GM10266 (cell line): ENCODE measurements at regions not wholly inside any gene's neighbourhood (a gene's known extent, or its start where the extent isn't known, plus 50 kb on each side); places are given as distances from the start of the nearest gene placed in this dataset.

Experiments used
- DNase-seq: peaks from one replicate; pipeline ENCODE4 v3.0.0; 2012; ENCODE audit errors: extremely low spot score
- CTCF ChIP-seq: IDR thresholded peaks from 2 replicates; pipeline ENCODE4 v1.5.1; 2012; ENCODE audit warnings: mild to moderate bottlenecking, low read depth; ENCODE audit not compliant: control insufficient read depth, insufficient read depth; ENCODE audit errors: missing control alignments

- no peak for DNase-seq
These were observed 250.3 kb upstream of the PROX1 start for GRCh38 chr1:213737398-213738035.

GRCh38 chr1:213738658-213739057, 249.1 kb upstream of the PROX1 start:
- no peak for DNase-seq
- no peak for TF ChIP-seq CTCF

More at GRCh38 chr1:213737398-213738035, 250.3 kb upstream of the PROX1 start:
- no peak for TF ChIP-seq CTCF

- TF ChIP-seq CTCF, result no peak
- DNase-seq, result no peak
These were observed 244.8 kb upstream of the PROX1 start for GRCh38 chr1:213742992-213743391.

- no peak for TF ChIP-seq CTCF
- DNase-seq, result no peak
These were observed 243.0 kb upstream of the PROX1 start for GRCh38 chr1:213744780-213745179.

GRCh38 chr1:213745451-213745850, 242.3 kb upstream of the PROX1 start:
- no peak for TF ChIP-seq CTCF

GRCh38 chr1:213749558-213749957, 238.2 kb upstream of the PROX1 start:
- no peak for DNase-seq
- no peak for TF ChIP-seq CTCF

More at GRCh38 chr1:213745451-213745850, 242.3 kb upstream of the PROX1 start:
- no peak for DNase-seq

- no peak for TF ChIP-seq CTCF
- no peak for DNase-seq
These were observed 237.3 kb upstream of the PROX1 start for GRCh38 chr1:213750231-213751063.
